Activated effector memory CD4-positive, alpha-beta T cell treated with Interleukin-2 at 50 U/mL for 16 hours (primary cell): ENCODE measurements at regions not wholly inside any gene's neighbourhood (a gene's known extent, or its start where the extent isn't known, plus 50 kb on each side); places are given as distances from the start of the nearest gene placed in this dataset.
"Not testable (repeated sequence)": the region's sequence is repeated elsewhere in the genome, so short reads cannot be mapped to it uniquely, and the experiment has no call there.

Experiments used
- DNase-seq: peaks from one replicate; pipeline ENCODE4 v3.0.0-alpha.2; 2020

GRCh38 chr2:198602986-198603385 lies 798.6 kb downstream of the PLCL1 start:
- DNase-seq: not testable (repeated sequence)

DNA sequence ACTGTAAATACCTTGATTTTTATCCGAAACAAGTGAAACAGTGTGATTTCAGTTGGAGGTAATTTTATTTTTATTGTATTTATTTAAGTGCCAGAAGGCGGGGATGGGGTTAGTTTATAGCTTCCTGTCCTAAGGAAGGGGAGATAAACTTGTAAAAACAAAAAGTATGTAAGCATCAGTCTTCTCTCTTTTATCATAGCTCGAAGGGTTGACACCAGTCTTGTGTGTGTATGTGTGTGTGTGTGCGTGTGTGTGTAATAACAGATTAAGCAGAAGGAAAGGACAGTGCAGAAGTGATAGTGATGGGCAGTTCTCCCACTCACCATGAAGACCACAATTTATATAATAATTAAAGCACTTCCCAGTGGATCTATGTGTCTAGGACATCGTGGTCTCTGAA lies 793.3 kb downstream of the PLCL1 start:
- no peak for DNase-seq

DNA sequence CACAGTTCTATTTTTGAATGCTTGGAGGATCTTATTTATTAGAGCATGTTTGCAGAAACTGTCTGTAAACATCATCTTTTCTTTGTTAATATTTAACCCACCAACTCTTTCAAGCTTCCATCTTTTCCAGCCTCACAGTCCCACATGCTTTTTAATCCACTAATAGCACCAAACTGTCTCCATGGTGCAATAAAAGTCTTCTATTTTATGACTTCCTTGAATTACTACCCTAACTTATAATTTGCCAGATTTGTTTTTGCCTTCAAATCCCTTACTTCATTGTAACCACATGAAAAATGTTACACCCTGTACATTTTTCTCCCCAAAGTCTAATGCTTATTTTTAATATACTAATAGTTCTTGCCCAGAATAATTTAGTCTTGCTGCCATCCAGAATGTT lies 792.6 kb downstream of the PLCL1 start:
- no peak for DNase-seq

DNA sequence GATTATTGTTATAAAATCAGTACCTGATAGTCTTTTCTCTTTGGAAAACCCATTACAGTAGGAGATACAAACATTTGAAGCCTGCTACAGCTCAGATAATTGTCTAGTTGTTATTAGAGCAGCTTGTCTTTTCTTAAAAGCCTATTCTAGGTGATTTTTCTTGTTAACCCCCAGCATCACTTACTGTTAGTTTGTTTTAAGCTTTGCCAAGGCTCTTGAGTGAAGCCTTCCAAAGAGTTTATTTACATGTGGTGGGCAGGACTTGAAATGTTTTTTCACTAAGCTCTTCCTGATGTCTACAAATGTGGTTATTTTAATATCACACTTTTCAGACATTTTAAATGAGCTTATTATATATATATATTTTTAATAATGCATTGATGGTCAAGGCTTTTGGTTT lies 791.3 kb downstream of the PLCL1 start:
- DNase-seq: no peak

DNA sequence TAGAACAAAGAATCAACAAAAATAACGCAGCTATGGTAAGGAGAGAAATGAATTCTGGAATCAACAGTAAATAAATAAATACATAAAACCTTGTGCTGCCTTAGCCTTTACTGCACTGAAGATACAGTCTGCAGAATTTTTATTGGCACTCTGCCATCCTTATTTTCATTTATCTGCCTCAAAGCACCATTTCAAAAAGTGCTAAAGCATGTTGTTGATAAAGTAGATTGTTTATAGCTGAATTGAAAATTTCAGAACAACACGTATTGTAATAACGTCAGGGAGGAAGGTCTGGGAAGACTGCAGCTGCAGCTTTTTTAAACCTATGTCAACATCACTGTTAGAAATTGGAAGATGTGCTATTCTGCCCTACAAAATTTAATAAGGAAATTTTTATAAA lies 787.2 kb downstream of the PLCL1 start:
- no peak for DNase-seq

- DNase-seq: no peak
Observed at GRCh38 chr2:198587741-198588140, 783.3 kb downstream of the PLCL1 start.

DNA sequence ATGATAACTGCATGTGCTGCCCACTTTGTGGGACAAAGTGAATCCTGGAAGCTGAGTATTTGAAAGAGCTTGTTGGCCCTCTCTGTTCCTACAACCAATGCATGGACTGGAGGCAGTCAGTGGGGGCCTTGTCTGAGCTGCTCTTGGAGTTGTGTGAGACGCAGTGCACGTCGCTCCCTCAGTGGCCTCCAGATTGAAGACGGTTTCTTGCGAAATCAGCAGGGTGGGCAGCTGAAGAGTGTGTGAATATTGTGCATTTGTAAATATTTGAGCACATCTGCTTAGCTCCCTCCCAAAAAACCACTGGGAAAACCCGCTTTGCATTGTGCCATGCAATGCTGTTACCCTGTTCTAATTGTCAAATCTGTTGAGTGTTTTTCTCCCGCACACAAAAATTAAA lies 782.8 kb downstream of the PLCL1 start:
- DNase-seq: no peak

DNA sequence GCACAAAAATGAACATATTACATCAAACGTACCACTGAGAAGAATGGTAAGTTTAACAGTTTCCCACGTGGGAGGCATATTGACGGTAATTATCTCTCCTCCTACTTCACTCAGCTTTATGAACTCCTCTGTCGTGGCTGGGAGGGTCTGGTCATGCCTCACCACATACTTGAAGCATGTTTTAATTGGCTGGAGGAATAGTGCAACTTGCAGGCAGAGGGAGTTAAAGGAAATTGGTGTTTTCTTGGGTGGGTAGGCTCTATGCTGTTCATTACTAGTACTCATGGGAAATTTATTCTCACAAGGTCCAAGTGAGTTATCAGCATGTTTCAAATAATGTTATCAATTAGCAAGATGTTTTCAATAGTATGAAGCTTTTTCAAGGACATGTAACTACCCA lies 767.0 kb downstream of the PLCL1 start:
- no peak for DNase-seq

DNA sequence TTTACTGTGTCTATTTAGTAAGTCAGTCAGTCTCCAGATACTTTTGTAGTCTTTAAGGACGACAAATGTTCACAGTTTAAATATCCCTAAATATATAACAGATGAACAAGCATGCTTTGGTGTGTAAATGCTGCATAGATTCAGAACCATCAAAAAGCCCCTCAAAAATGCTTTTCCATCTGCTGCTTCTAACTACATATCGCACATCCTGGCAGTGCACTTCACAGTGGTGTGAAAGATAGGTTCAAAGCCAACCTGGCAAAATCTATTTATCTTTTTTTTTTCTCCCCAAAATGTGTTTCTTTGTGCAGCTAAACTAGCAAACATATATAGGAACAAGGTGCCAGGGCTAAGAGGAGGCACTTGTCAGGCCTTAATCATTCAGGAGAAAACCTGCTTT lies 753.8 kb downstream of the PLCL1 start:
- DNase-seq: no peak

DNA sequence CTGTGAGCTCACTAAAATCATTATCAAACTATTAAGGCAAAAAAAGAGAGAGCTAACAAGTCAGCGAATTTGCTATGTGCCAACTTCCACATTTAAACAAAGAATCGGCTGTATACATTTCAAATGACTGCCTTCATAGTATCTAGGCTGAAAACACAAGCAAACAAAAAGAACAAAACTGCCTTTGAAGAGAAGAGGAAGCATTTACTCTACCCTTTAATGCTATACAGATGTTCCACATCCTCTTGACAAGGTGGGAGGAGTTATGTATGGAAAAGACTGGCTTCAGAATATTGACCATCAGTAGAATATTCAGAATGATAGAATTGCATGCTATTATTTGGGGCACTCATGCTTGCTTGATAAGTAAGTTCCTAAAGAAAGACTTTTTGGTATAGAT lies 741.7 kb downstream of the PLCL1 start:
- DNase-seq: no peak

DNA sequence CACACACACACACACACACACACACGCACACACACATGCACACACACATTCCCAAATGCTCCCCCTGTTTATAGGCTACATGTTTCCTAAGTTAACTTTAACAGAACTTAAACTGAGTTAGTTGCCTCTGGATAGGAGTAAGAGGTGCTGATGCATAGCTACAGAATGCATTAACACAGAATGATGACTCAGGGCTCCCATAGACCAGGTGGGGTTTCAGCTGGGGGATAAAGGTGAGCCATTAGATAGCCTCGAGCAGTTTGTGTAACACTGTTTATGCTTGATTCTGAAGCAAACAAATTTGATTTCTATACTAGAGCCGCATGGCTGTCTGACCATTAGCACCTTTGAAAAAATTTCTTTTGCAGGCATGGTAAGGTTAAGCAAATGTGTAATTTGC lies 741.0 kb downstream of the PLCL1 start:
- DNase-seq: no peak

DNA sequence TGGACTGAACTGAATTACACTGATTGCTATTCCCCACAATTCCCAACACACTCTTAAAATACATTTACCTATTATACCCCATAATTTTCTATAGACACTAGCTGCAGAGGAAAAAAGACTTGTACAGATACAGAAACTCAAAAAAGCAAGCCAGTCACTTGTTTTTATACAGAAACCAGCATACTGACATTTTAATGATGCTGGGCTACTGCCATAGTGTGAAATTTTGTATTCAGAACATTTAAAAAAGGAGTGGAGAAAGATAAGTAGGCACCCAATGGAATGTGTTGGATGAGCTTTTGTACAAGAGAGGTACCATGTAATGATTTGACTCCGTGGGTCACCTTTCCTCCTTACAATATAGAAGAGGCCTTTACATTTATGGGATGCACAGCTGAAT lies 740.1 kb downstream of the PLCL1 start:
- no peak for DNase-seq

- no peak for DNase-seq
Observed at GRCh38 chr2:198534756-198535155, 730.4 kb downstream of the PLCL1 start.

DNA sequence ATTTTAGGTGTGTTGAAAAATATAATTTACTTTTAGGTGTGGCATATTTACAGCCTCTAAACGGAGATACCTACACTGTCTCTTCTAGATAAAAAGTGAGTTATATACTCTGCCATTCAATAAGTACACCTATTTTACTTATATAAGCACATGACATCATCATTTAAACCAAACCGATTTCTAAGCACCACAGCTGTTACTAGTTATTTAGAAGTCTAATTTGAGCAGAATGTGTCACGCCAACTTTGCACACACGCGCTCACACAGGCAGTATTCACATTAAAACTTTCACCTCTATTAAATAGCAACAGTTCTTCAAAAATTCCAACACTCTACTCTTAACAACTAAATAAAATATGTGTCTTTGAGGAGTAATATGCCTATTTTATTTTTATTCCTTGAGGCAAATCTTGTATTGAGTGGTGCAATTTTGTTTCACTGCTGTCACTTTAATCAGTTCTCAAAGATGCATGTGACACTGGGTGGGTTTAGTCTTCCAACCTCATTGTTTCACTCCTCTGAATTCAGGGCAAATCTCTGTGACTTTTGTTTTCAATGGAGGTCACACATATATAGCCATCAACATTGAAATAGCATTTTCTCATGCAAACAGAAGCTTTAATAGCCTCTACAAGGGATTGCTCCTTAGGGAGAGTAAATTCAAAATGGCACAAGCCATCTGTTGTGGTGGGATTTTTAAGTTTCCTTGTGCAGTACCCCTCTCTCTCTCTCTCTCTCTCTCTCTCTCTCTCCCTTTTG lies 721.0 kb downstream of the PLCL1 start:
- DNase-seq: no peak

GRCh38 chr2:198523710-198524109 lies 719.3 kb downstream of the PLCL1 start:
- DNase-seq: no peak

- DNase-seq: no peak
Observed at GRCh38 chr2:198518935-198519334, 714.5 kb downstream of the PLCL1 start.

- DNase-seq: no peak
Observed at GRCh38 chr2:198517976-198518375, 713.6 kb downstream of the PLCL1 start.

DNA sequence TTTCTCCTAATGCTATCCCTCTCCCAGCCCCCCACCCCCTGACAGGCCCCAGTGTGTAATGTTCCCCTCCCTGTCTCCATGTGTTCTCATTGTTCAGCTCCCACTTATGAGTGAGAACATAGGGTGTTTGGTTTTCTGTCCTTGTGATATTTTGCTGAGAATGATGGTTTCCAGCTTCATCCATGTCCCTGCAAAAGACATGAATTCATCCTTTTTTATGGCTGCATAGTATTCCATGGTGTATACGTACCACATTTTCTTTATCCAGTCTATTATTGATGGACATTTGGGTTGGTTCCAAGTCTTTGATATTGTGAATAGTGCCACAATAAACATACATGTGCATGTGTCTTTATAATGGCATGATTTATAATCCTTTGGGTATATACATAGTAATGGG lies 704.2 kb downstream of the PLCL1 start:
- DNase-seq: not testable (repeated sequence)

DNA sequence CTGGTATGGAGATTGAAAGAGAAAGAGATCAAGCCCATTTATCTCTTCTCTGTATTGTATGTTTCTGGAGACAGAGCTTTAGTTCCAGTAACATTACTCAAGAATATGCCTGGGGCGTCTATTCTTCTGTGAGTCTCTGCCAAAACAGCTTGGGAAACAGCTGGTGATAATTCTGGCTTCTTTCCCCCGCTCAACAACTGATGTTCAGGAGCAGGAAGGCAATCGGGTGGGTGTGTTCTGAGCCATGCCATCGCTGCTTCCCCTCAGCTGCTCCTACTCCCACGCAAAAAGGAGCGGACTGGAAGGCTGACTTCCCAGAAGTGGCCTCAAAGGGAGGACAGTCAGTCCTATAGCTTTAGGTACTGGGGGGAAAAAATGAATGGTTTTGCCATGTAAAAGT lies 695.1 kb downstream of the PLCL1 start:
- no peak for DNase-seq

DNA sequence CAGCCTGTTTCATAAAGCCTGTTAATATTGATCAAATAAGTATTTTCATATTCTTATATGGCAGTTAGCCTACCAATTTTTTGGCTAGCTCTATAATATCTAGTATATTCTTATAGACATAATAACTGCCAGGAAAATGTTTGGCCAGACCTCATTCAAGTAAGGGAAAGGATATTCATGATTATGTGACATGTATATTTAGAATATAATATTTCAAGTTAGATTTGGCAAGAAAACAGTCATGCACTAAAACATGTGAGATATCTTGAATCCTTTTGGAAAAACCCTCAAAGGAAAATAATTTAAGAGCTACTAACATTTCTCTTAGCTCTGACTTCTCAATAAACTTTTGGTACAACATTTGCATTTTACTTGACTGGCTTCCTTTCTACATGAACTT lies 694.1 kb downstream of the PLCL1 start:
- DNase-seq: no peak

GRCh38 chr2:198498048-198498447 lies 693.7 kb downstream of the PLCL1 start:
- no peak for DNase-seq

DNA sequence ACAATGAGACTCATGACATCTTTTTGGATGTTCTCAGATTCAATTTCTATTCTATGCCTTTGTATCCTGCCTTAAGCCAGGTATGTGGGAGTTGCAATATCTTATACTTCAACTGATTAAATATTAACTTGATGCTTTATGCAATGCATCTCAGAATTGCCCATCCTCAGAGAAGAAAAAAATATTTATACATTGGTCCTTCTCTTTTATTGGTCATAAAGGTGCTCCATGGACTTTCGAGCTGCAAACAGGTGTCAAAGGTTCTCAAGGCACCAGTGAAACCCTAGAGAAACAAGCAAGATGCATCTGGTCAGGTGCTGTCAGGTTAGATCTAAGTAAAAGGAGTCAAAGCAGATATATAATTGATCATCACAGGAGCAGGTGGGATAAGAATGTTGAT lies 690.5 kb downstream of the PLCL1 start:
- no peak for DNase-seq

GRCh38 chr2:198490748-198491147 lies 686.4 kb downstream of the PLCL1 start:
- DNase-seq: no peak

GRCh38 chr2:198488964-198489363 lies 684.6 kb downstream of the PLCL1 start:
- no peak for DNase-seq

DNA sequence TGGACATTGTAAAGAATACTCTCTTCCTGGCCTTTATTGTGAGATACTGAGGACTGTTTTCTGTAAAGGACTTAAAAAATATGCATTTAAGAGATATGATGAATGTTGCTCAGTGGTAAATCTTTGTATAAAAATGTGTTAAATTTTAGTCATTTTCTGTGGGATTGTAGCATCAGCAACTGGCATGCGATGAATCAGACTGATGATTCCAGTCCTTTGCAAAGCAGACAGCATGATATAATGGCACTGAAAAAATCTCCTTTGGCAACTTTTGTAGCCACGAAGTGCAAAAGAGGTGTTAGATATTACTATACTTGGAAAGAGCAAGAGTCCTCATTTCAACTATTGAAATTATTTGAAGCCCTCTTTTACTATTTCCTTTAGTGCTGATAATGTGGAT lies 678.7 kb downstream of the PLCL1 start:
- no peak for DNase-seq

DNA sequence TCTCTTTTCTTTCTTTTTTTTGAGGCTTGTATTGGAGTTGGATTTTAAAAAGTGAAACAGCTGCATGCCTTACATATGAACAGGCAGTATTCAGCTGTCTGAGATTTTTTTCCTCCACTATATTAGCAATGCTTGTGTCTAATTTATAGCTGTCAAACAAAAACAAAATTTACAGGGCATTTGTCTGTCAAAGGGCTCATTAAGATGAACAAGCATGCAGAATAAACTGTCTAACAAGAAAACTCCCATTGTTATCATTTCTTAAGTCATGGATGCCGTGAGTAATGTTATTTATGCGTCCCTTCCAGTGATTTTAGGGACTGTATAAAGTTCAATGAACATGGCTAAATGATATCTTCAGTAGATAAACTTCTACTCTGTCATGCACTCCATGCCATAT lies 674.7 kb downstream of the PLCL1 start:
- DNase-seq: no peak
